GM18858 (cell line): ENCODE measurements at regions not wholly inside any gene's neighbourhood (a gene's known extent, or its start where the extent isn't known, plus 50 kb on each side); places are given as distances from the start of the nearest gene placed in this dataset.
A peak's percentile ranks its signal among the peaks of the same experiment; 100 is the strongest.

Experiments used
- ATAC-seq: cut with Tn5 transposase; IDR thresholded peaks from one replicate; pipeline ENCODE4 v1.9.1; 2021; ENCODE audit not compliant: unreplicated experiment

- peak; percentile 83 for ATAC-seq
Observed at GRCh38 chr2:147231607-147232006, 613.2 kb upstream of the ACVR2A start.

- ATAC-seq = no peak
Observed at GRCh38 chr2:147231081-147231480, 613.7 kb upstream of the ACVR2A start.

GRCh38 chr2:147227313-147227712 is 617.5 kb upstream of the ACVR2A start:
- no peak for ATAC-seq

- no peak for ATAC-seq
Observed at GRCh38 chr2:147224070-147224469, 620.8 kb upstream of the ACVR2A start.

- ATAC-seq = no peak
Observed at GRCh38 chr2:147223553-147224060, 621.2 kb upstream of the ACVR2A start.

GRCh38 chr2:147223119-147223518 is 621.7 kb upstream of the ACVR2A start:
- ATAC-seq = peak; percentile 79

- ATAC-seq = peak; percentile 70
Observed at GRCh38 chr2:147222506-147222905, 622.3 kb upstream of the ACVR2A start.

GRCh38 chr2:147214914-147215313 is 629.9 kb upstream of the ACVR2A start:
- ATAC-seq = no peak

- ATAC-seq = no peak
Observed at GRCh38 chr2:147211484-147211883, 633.3 kb upstream of the ACVR2A start.

- ATAC-seq = no peak
Observed at GRCh38 chr2:147204102-147204501, 640.7 kb upstream of the ACVR2A start.

- ATAC-seq = no peak
Observed at GRCh38 chr2:147198651-147199171, 646.1 kb upstream of the ACVR2A start.

- no peak for ATAC-seq
Observed at GRCh38 chr2:147197754-147198483, 646.9 kb upstream of the ACVR2A start.

- ATAC-seq = peak; percentile 61
Observed at GRCh38 chr2:147182260-147182659, 662.6 kb upstream of the ACVR2A start.

GRCh38 chr2:147181351-147182029 is 663.3 kb upstream of the ACVR2A start:
- peak; percentile 60 for ATAC-seq

- no peak for ATAC-seq
Observed at GRCh38 chr2:147177071-147177857, 667.6 kb upstream of the ACVR2A start.

- no peak for ATAC-seq
Observed at GRCh38 chr2:147174824-147175254, 670.0 kb upstream of the ACVR2A start.

- peak; percentile 41 for ATAC-seq
Observed at GRCh38 chr2:147173798-147174197, 671.0 kb upstream of the ACVR2A start.

- no peak for ATAC-seq
Observed at GRCh38 chr2:147173189-147173581, 671.6 kb upstream of the ACVR2A start.

- ATAC-seq = no peak
Observed at GRCh38 chr2:147172493-147173188, 672.2 kb upstream of the ACVR2A start.

GRCh38 chr2:147171941-147172340 is 672.9 kb upstream of the ACVR2A start:
- ATAC-seq = no peak

GRCh38 chr2:147170932-147171331 is 673.9 kb upstream of the ACVR2A start:
- ATAC-seq = no peak
